ENCODE measurements at regions not wholly inside any gene's neighbourhood (a gene's known extent, or its start where the extent isn't known, plus 50 kb on each side); places are given as distances from the start of the nearest gene placed in this dataset.

- no peak for DNase-seq
These were observed 127.7 kb upstream of the PLEKHG7 start for GRCh38 chr12:92574911-92575570.

GRCh38 chr12:92574051-92574783 is 128.6 kb upstream of the PLEKHG7 start:
- DNase-seq: no peak

- DNase-seq: no peak
These were observed 129.7 kb upstream of the PLEKHG7 start for GRCh38 chr12:92573104-92573503.

GRCh38 chr12:92571844-92572543 is 130.8 kb upstream of the PLEKHG7 start:
- no peak for DNase-seq

GRCh38 chr12:92571169-92571568 is 131.6 kb upstream of the PLEKHG7 start:
- DNase-seq: no peak

GRCh38 chr12:92570056-92570753 is 132.6 kb upstream of the PLEKHG7 start:
- no peak for DNase-seq

GRCh38 chr12:92568691-92569090 is 134.1 kb upstream of the PLEKHG7 start:
- DNase-seq: no peak

- no peak for DNase-seq
These were observed 136.3 kb upstream of the PLEKHG7 start for GRCh38 chr12:92566448-92567019.

GRCh38 chr12:92563819-92564218 is 139.0 kb upstream of the PLEKHG7 start:
- no peak for DNase-seq

GRCh38 chr12:92562063-92562734 is 140.6 kb upstream of the PLEKHG7 start:
- no peak for DNase-seq

- no peak for DNase-seq
These were observed 141.3 kb upstream of the PLEKHG7 start for GRCh38 chr12:92561543-92561899.

GRCh38 chr12:92560713-92561542 is 141.9 kb upstream of the PLEKHG7 start:
- no peak for DNase-seq

GRCh38 chr12:92558806-92559205 is 144.0 kb upstream of the PLEKHG7 start:
- no peak for DNase-seq

- DNase-seq: no peak
These were observed 144.5 kb upstream of the PLEKHG7 start for GRCh38 chr12:92558215-92558773.

- no peak for DNase-seq
These were observed 145.4 kb upstream of the PLEKHG7 start for GRCh38 chr12:92557422-92557724.

GRCh38 chr12:92556637-92557421 is 146.0 kb upstream of the PLEKHG7 start:
- no peak for DNase-seq

- DNase-seq: no peak
These were observed 146.6 kb upstream of the PLEKHG7 start for GRCh38 chr12:92556141-92556540.

- no peak for DNase-seq
These were observed 148.4 kb upstream of the PLEKHG7 start for GRCh38 chr12:92554158-92555073.

- no peak for DNase-seq
These were observed 149.4 kb upstream of the PLEKHG7 start for GRCh38 chr12:92553389-92553788.
